ENCODE measurements at regions not wholly inside any gene's neighbourhood (a gene's known extent, or its start where the extent isn't known, plus 50 kb on each side); places are given as distances from the start of the nearest gene placed in this dataset.

DNA sequence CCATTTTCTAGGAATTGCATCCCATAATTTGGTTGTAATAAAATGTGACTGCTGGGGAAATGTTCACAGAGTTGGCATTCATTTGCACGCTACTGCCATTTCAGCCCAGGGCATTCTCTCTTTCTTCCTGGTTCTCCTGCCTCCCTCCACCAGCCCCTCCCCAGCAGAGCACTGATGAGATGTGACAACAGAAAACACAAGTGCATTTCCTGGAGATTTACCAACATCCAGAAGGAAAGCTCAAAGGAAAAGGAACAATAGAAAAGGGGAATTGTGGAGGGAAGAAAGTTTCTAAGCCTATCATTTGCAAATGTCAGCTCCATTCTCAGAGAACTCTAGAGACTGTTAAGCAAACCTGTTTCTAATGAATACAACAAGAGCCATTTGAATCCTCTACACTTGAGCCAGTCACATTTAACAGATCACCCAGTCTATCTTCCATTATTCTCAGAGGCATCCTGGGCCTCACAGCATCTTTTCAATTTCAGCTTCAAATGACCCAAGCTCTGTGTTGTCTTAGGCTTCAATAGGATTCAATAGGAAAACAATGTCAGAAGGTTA, 395.6 kb upstream of the PBX1 start:
- no peak for TF ChIP-seq POLR2A (IDR thresholded peaks at IDR 0.05)
- TF ChIP-seq, protein P1, sequence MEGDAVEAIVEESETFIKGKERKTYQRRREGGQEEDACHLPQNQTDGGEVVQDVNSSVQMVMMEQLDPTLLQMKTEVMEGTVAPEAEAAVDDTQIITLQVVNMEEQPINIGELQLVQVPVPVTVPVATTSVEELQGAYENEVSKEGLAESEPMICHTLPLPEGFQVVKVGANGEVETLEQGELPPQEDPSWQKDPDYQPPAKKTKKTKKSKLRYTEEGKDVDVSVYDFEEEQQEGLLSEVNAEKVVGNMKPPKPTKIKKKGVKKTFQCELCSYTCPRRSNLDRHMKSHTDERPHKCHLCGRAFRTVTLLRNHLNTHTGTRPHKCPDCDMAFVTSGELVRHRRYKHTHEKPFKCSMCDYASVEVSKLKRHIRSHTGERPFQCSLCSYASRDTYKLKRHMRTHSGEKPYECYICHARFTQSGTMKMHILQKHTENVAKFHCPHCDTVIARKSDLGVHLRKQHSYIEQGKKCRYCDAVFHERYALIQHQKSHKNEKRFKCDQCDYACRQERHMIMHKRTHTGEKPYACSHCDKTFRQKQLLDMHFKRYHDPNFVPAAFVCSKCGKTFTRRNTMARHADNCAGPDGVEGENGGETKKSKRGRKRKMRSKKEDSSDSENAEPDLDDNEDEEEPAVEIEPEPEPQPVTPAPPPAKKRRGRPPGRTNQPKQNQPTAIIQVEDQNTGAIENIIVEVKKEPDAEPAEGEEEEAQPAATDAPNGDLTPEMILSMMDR (IDR thresholded peaks at IDR 0.05): no peak

Data from Peyer's patch (tissue), 4 donors.